Mesenchymal stem cell (in vitro differentiated cells and primary cell): ENCODE measurements at regions not wholly inside any gene's neighbourhood (a gene's known extent, or its start where the extent isn't known, plus 50 kb on each side); places are given as distances from the start of the nearest gene placed in this dataset.

Experiments
- DNase-seq: peaks from one replicate; pipeline ENCODE4 v3.0.0-alpha.2; 2013
- H2AFZ ChIP-seq: one replicate; pipeline ENCODE4 v1.6.1; 2013; ENCODE audit warnings: low read depth, mild to moderate bottlenecking, control low read depth, inconsistent platforms, low read length, moderate library complexity
- H2AK5ac ChIP-seq: 2 replicates; pipeline ENCODE4 v1.6.1; 2013; ENCODE audit warnings: low read length, moderate library complexity, mild to moderate bottlenecking, inconsistent platforms; ENCODE audit not compliant: severe bottlenecking
- H2BK120ac ChIP-seq: one replicate; pipeline ENCODE4 v1.6.1; 2013; ENCODE audit warnings: low read depth, mild to moderate bottlenecking, inconsistent platforms, low read length, moderate library complexity
- H2BK12ac ChIP-seq, 2 experiments: one replicate each; pipeline ENCODE4 v1.6.1; 2013; ENCODE audit warnings: inconsistent platforms in 2 of 2, low read length in 2 of 2, mild to moderate bottlenecking in 2 of 2, moderate library complexity in 2 of 2, control low read depth in 1 of 2
- H2BK15ac ChIP-seq: one replicate; pipeline ENCODE4 v1.6.1; 2013; ENCODE audit warnings: mild to moderate bottlenecking, low read depth, inconsistent platforms; ENCODE audit not compliant: poor library complexity, severe bottlenecking
- H2BK5ac ChIP-seq: 2 replicates; pipeline ENCODE4 v1.6.1; 2013; ENCODE audit warnings: low read depth, mild to moderate bottlenecking, low read length, control low read depth, inconsistent platforms; ENCODE audit not compliant: poor library complexity, severe bottlenecking
- H3K14ac ChIP-seq, 2 experiments: one replicate each; pipeline ENCODE4 v1.6.1; 2013; ENCODE audit warnings: inconsistent platforms in 2 of 2, low read length in 2 of 2, control low read depth in 1 of 2, mild to moderate bottlenecking in 1 of 2, moderate library complexity in 1 of 2
- H3K18ac ChIP-seq, 2 experiments: one replicate each; pipeline ENCODE4 v1.6.1; 2013; ENCODE audit warnings: inconsistent platforms in 2 of 2, low read length in 2 of 2, control low read depth in 1 of 2, low read depth in 1 of 2, mild to moderate bottlenecking in 1 of 2
- H3K23ac ChIP-seq, 2 experiments: one replicate each; pipeline ENCODE4 v1.6.1; 2013; ENCODE audit warnings: inconsistent platforms in 2 of 2, low read length in 2 of 2, mild to moderate bottlenecking in 2 of 2, moderate library complexity in 2 of 2, control low read depth in 1 of 2
- H3K27ac ChIP-seq: 2 replicates; pipeline ENCODE4 v1.5.1; 2013; ENCODE audit warnings: mild to moderate bottlenecking, moderate library complexity, low read length, control low read depth, inconsistent platforms; ENCODE audit not compliant: poor library complexity, severe bottlenecking
- H3K27me3 ChIP-seq, 2 experiments: 2 replicates each; pipeline versions ENCODE4 v1.6.1 to v1.7.0; 2013; ENCODE audit warnings: low read length in 2 of 2, mild to moderate bottlenecking in 2 of 2, moderate library complexity in 2 of 2, control low read depth in 1 of 2, inconsistent platforms in 1 of 2; ENCODE audit not compliant: control insufficient read depth in 1 of 2, insufficient read depth in 1 of 2
- H3K36me3 ChIP-seq, 2 experiments: 2 replicates each; pipeline versions ENCODE4 v1.6.1 to v1.7.0; 2013; ENCODE audit warnings: low read length in 2 of 2, control low read depth in 1 of 2, inconsistent platforms in 1 of 2, low read depth in 1 of 2, mild to moderate bottlenecking in 1 of 2; ENCODE audit not compliant: insufficient read depth in 2 of 2, control insufficient read depth in 1 of 2
- H3K4ac ChIP-seq, 2 experiments: one replicate each; pipeline ENCODE4 v1.6.1; 2013; ENCODE audit warnings: inconsistent platforms in 2 of 2, low read length in 2 of 2, mild to moderate bottlenecking in 2 of 2, moderate library complexity in 2 of 2, control low read depth in 1 of 2, low read depth in 1 of 2
- H3K4me1 ChIP-seq: 2 replicates; pipeline ENCODE4 v1.6.1; 2013; ENCODE audit warnings: low read depth, low read length, control low read depth; ENCODE audit not compliant: control insufficient read depth, insufficient read depth
- H3K4me2 ChIP-seq: 2 replicates; pipeline ENCODE4 v1.6.1; 2013; ENCODE audit warnings: low read length, mild to moderate bottlenecking, inconsistent platforms; ENCODE audit not compliant: poor library complexity, severe bottlenecking
- H3K4me3 ChIP-seq, 2 experiments: 2 replicates each; pipeline versions ENCODE4 v1.5.1 to v1.7.0; 2013; ENCODE audit warnings: low read length in 2 of 2, mild to moderate bottlenecking in 2 of 2, control low read depth in 1 of 2, low read depth in 1 of 2; ENCODE audit not compliant: insufficient read depth in 1 of 2
- H3K79me1 ChIP-seq: replicated peaks from 2 replicates; pipeline ENCODE4 v1.6.1; 2013; ENCODE audit warnings: mild to moderate bottlenecking, control low read depth, low read length, inconsistent platforms; ENCODE audit not compliant: poor library complexity, severe bottlenecking
- H3K9ac ChIP-seq: 2 replicates; pipeline ENCODE4 v1.7.0; 2013; ENCODE audit warnings: mild to moderate bottlenecking, low read length, moderate library complexity
- H3K9me3 ChIP-seq: 2 replicates; pipeline ENCODE4 v1.7.0; 2013; ENCODE audit warnings: mild to moderate bottlenecking, low read length; ENCODE audit not compliant: control insufficient read depth
- H4K8ac ChIP-seq: one replicate; pipeline ENCODE4 v1.6.1; 2013; ENCODE audit warnings: inconsistent platforms, mild to moderate bottlenecking, low read length, moderate library complexity
- H4K91ac ChIP-seq: one replicate; pipeline ENCODE4 v1.6.1; 2013; ENCODE audit warnings: mild to moderate bottlenecking, low read length, inconsistent platforms
- WGBS: methylation state at CpG from one replicate; pipeline ENCODE4 v1.1.7; 2013; ENCODE audit warnings: mixed read lengths; 5-methylcytosine and 5-hydroxymethylcytosine counted together

- no peak overlapping the region for H2AFZ ChIP-seq
- H3K9ac ChIP-seq: no peak overlapping the region
- H3K4ac ChIP-seq: no peak overlapping the region
- no peak overlapping the region for H2BK12ac ChIP-seq
- no peak overlapping the region for H3K14ac ChIP-seq
- H2BK5ac ChIP-seq: no peak overlapping the region
- no peak overlapping the region for H4K91ac ChIP-seq
- no peak overlapping the region for H2AK5ac ChIP-seq
- H2BK120ac ChIP-seq: no peak overlapping the region
- no peak overlapping the region for H3K27ac ChIP-seq
- no peak overlapping the region for H3K18ac ChIP-seq
- no peak overlapping the region for H2BK15ac ChIP-seq
- no peak for DNase-seq
- no peaks in the 10 kb centered on the region for H3K36me3 ChIP-seq
- no peaks in the 10 kb centered on the region for H3K9me3 ChIP-seq
- H3K23ac ChIP-seq: no peak overlapping the region
- no peak overlapping the region for H4K8ac ChIP-seq
- H3K79me1 ChIP-seq: no peaks in the 10 kb centered on the region
- peaks cover 3% of the 10 kb centered on the region for H3K4me1 ChIP-seq
- H3K27me3 ChIP-seq: no peaks in the 10 kb centered on the region
- H3K4me2 ChIP-seq: no peak overlapping the region
- H3K4me3 ChIP-seq: no peak overlapping the region
Measured at GRCh38 chr2:19225126-19225525, 133.3 kb downstream of the OSR1 start.

DNA sequence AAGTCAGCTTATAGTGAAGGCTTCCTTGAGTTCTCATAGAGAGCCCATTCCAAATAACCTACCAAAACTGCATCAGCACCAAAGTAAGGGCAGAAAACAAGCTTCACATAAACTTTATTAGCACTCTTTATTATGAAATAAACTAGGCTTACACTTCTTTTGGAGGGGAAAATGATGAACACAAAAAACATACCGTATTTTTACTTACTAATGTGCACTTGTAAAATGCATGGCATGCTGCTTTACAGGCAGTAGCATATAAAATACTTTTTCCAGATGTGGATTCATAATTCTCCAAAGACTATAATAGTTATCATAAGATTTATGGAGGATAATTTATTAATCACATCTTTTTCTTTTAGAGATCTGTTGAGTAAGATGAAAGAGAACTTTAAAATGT is 133.9 kb downstream of the OSR1 start:
- H3K36me3 ChIP-seq: no peaks in the 10 kb centered on the region
- no CpG with 5 or more reads among the region's 1 CpG for WGBS
- no peak overlapping the region for H2AK5ac ChIP-seq
- H3K79me1 ChIP-seq: no peaks in the 10 kb centered on the region
- no peaks in the 10 kb centered on the region for H3K27me3 ChIP-seq
- no peak overlapping the region for H3K14ac ChIP-seq
- H2AFZ ChIP-seq: no peak overlapping the region
- no peak overlapping the region for H2BK15ac ChIP-seq
- no peak for DNase-seq
- peaks cover 3% of the 10 kb centered on the region for H3K4me1 ChIP-seq
- no peaks in the 10 kb centered on the region for H3K9me3 ChIP-seq
- no peak overlapping the region for H2BK5ac ChIP-seq
- no peak overlapping the region for H2BK12ac ChIP-seq
- H3K18ac ChIP-seq: no peak overlapping the region
- H3K23ac ChIP-seq: no peak overlapping the region
- H2BK120ac ChIP-seq: no peak overlapping the region
- H3K27ac ChIP-seq: no peak overlapping the region
- no peak overlapping the region for H3K4me2 ChIP-seq
- no peak overlapping the region for H3K4me3 ChIP-seq
- H3K9ac ChIP-seq: no peak overlapping the region
- H4K8ac ChIP-seq: no peak overlapping the region
- no peak overlapping the region for H3K4ac ChIP-seq
- H4K91ac ChIP-seq: no peak overlapping the region

DNA sequence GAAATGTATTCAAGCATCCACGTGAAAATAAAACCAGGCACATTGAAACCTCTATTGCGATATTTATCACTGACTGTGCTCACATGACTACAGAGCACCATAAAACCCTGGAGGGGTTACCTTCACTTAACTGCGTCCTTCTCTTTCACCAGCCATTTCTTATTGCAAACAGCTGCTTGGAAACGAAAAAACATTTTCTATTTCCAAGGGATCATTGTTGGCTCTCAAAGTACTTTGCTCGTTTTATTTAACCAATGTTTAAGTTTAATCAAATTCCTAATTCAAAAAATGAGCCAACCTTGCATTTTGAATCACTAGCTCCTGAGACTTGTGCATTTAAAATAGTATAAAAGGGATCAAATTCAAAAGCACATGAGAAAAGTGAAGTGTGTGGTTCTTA is 134.4 kb downstream of the OSR1 start:
- Histone ChIP-seq H2BK12ac (no peak overlapping the region), H2BK120ac (no peak overlapping the region), H3K27me3 (no peaks in the 10 kb centered on the region), H3K18ac (no peak overlapping the region), H3K27ac (no peak overlapping the region), H3K14ac (no peak overlapping the region), H3K79me1 (no peaks in the 10 kb centered on the region), H3K36me3 (no peaks in the 10 kb centered on the region), H2BK15ac (no peak overlapping the region), H2AK5ac (no peak overlapping the region), H3K4me1 (peaks cover 3% of the 10 kb centered on the region), H2BK5ac (no peak overlapping the region), H3K9ac (no peak overlapping the region), H3K4ac (no peak overlapping the region), H3K4me2 (no peak overlapping the region), H3K4me3 (no peak overlapping the region), H3K23ac (no peak overlapping the region), H4K8ac (no peak overlapping the region), H3K9me3 (no peaks in the 10 kb centered on the region), H2AFZ (no peak overlapping the region), H4K91ac (no peak overlapping the region)
- DNase-seq: no peak
- 83% methylated on average over 5 of the region's 5 CpGs for WGBS

- Histone ChIP-seq H3K4me2 (no peak overlapping the region), H3K4me3 (no peak overlapping the region), H3K9ac (no peak overlapping the region), H3K14ac (no peak overlapping the region), H3K4ac (no peak overlapping the region), H2AK5ac (peak overlapping the region; percentile 47), H2BK5ac (no peak overlapping the region), H4K8ac (no peak overlapping the region), H3K36me3 (no peaks in the 10 kb centered on the region), H3K4me1 (peaks cover 2% of the 10 kb centered on the region), H3K18ac (no peak overlapping the region), H2BK15ac (no peak overlapping the region), H3K23ac (no peak overlapping the region), H2AFZ (no peak overlapping the region), H2BK120ac (no peak overlapping the region), H4K91ac (no peak overlapping the region), H2BK12ac (no peak overlapping the region), H3K79me1 (no peaks in the 10 kb centered on the region), H3K27me3 (no peaks in the 10 kb centered on the region), H3K27ac (no peak overlapping the region), H3K9me3 (no peaks in the 10 kb centered on the region)
- 80% methylated on average over 1 of the region's 2 CpGs for WGBS
- no peak for DNase-seq
Measured at GRCh38 chr2:19219060-19219459, 139.4 kb downstream of the OSR1 start.
